Smooth muscle cell (in vitro differentiated cells): ENCODE measurements at regions not wholly inside any gene's neighbourhood (a gene's known extent, or its start where the extent isn't known, plus 50 kb on each side); places are given as distances from the start of the nearest gene placed in this dataset.

Experiments used
- DNase-seq: peaks from one replicate; lab custom pipeline; 2025; ENCODE audit not compliant: unreplicated experiment; lab: John Stamatoyannopoulos, UW
- H2AFZ ChIP-seq: fragments of 200-600 bp; sonication (generic); 2 replicates; pipeline ENCODE4 v1.6.0; 2016; ENCODE audit warnings: antibody characterized with exemption, low read depth, mild to moderate bottlenecking
- H3F3A ChIP-seq: fragments of 200-600 bp; sonication (generic); 2 replicates; pipeline ENCODE4 v1.6.0; 2017; ENCODE audit warnings: antibody characterized with exemption, low read depth
- H3K27ac ChIP-seq: fragments of 200-600 bp; sonication (generic); 2 replicates; pipeline ENCODE4 v1.5.1; 2016; ENCODE audit warnings: low read depth, mild to moderate bottlenecking
- H3K27me3 ChIP-seq: fragments of 200-600 bp; sonication (generic); 2 replicates; pipeline ENCODE4 v1.6.1; 2016; ENCODE audit warnings: low read depth, mild to moderate bottlenecking
- H3K36me3 ChIP-seq: fragments of 200-600 bp; sonication (generic); 2 replicates; pipeline ENCODE4 v1.5.1; 2016; ENCODE audit warnings: low read depth
- H3K4me1 ChIP-seq: fragments of 200-600 bp; sonication (generic); 2 replicates; pipeline ENCODE4 v1.5.1; 2016; ENCODE audit warnings: low read depth
- H3K4me2 ChIP-seq: fragments of 200-600 bp; sonication (generic); 2 replicates; pipeline ENCODE4 v1.6.0; 2016; ENCODE audit warnings: mild to moderate bottlenecking
- H3K4me3 ChIP-seq: fragments of 200-600 bp; sonication (generic); 2 replicates; pipeline ENCODE4 v1.5.1; 2016; ENCODE audit warnings: mild to moderate bottlenecking
- H3K79me2 ChIP-seq: fragments of 200-600 bp; sonication (generic); 2 replicates; pipeline ENCODE4 v1.6.0; 2016; ENCODE audit warnings: low read depth, mild to moderate bottlenecking
- H3K9ac ChIP-seq: fragments of 200-600 bp; sonication (generic); 2 replicates; pipeline ENCODE4 v1.6.0; 2016; ENCODE audit warnings: low read depth
- H3K9me3 ChIP-seq: fragments of 200-600 bp; sonication (generic); replicated peaks from 2 replicates; pipeline ENCODE4 v1.5.1; 2016; ENCODE audit warnings: low read depth
- H4K20me1 ChIP-seq: fragments of 200-600 bp; sonication (generic); 2 replicates; pipeline ENCODE4 v1.6.0; 2016; ENCODE audit warnings: low read depth
- CTCF ChIP-seq: fragments of 200-600 bp; sonication (generic); IDR thresholded peaks from 2 replicates; pipeline ENCODE4 v1.5.1; 2017; ENCODE audit warnings: borderline replicate concordance, mild to moderate bottlenecking, antibody characterized with exemption; ENCODE audit not compliant: insufficient read depth, poor library complexity, severe bottlenecking
- WGBS: methylation state at CpG from one replicate; pipeline ENCODE4 v1.1.7; 2016; ENCODE audit warnings: low lambda C conversion rate; 5-methylcytosine and 5-hydroxymethylcytosine counted together

GRCh38 chr1:19015476-19015875 lies 59.0 kb upstream of the IFFO2 start:
- Histone ChIP-seq H4K20me1 (no peaks in the 10 kb centered on the region), H3K36me3 (no peaks in the 10 kb centered on the region), H2AFZ (no peak overlapping the region), H3K4me3 (no peak overlapping the region), H3F3A (peaks cover 9% of the 10 kb centered on the region), H3K9ac (no peak overlapping the region), H3K4me1 (peaks cover 17% of the 10 kb centered on the region), H3K27me3 (no peaks in the 10 kb centered on the region), H3K79me2 (no peaks in the 10 kb centered on the region), H3K4me2 (no peak overlapping the region), H3K27ac (no peak overlapping the region), H3K9me3 (no peaks in the 10 kb centered on the region)
- 60% methylated on average over 6 of the region's 6 CpGs for WGBS
- TF ChIP-seq CTCF = no peak
- DNase-seq = no peak

DNA sequence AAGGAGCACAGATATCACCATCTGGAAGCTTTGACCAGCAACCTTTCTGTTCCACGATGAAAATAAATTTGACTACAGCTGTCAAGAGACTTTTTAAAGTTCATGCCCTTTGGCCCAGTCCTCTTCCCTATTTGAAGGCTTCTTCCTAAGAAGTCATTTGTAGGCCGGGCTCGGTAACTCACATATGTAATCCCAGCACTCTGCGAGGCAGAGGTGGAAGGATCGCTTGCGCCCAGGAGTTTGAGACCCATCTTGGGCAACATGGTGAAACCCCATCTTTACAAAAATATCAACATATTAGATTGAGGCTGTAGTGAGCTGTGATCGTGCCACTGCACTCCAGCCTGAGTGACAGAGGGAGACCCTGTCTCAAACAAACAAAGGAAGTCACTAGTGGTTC lies 58.3 kb upstream of the IFFO2 start:
- H2AFZ ChIP-seq = no peak overlapping the region
- H3K4me1 ChIP-seq = peaks cover 17% of the 10 kb centered on the region
- no peaks in the 10 kb centered on the region for H3K79me2 ChIP-seq
- no peaks in the 10 kb centered on the region for H4K20me1 ChIP-seq
- no peak overlapping the region for H3K9ac ChIP-seq
- no peak for DNase-seq
- no peak overlapping the region for H3K4me2 ChIP-seq
- no peak overlapping the region for H3K27ac ChIP-seq
- H3K36me3 ChIP-seq = no peaks in the 10 kb centered on the region
- no peak for TF ChIP-seq CTCF
- 98% methylated on average over 7 of the region's 7 CpGs for WGBS
- no peak overlapping the region for H3K4me3 ChIP-seq
- H3F3A ChIP-seq = peaks cover 9% of the 10 kb centered on the region
- H3K27me3 ChIP-seq = no peaks in the 10 kb centered on the region
- no peaks in the 10 kb centered on the region for H3K9me3 ChIP-seq

- Histone ChIP-seq H3K36me3 (no peaks in the 10 kb centered on the region), H3K27me3 (no peaks in the 10 kb centered on the region), H4K20me1 (no peaks in the 10 kb centered on the region), H3K9ac (no peak overlapping the region), H3K9me3 (no peaks in the 10 kb centered on the region), H3K27ac (no peak overlapping the region), H3F3A (peaks cover 9% of the 10 kb centered on the region), H3K79me2 (no peaks in the 10 kb centered on the region), H3K4me1 (peaks cover 17% of the 10 kb centered on the region), H3K4me2 (no peak overlapping the region), H2AFZ (no peak overlapping the region), H3K4me3 (no peak overlapping the region)
- no peak for TF ChIP-seq CTCF
- 92% methylated on average over 16 of the region's 16 CpGs for WGBS
- no peak for DNase-seq
These were observed 57.5 kb upstream of the IFFO2 start for GRCh38 chr1:19013826-19014548.

DNA sequence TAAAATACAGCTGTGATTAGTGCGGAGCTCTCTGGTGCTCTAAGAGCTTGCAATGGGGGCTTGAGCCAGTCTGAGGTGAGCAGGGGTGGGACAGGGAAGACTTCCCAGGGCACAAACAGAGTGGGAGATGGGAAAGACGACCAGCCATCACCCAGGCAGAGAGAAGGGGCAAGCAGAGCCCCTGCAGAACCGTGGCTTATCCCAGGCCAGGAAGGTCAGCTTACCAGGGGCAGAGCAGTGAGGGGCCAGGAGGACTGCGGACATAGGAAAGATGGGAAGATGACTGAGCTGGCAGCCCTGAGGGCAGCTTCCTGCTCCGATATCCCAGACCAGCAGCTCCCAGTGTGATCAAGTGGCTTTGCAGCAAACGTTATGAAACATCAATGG lies 55.4 kb upstream of the IFFO2 start:
- Histone ChIP-seq H3K27me3 (no peaks in the 10 kb centered on the region), H3K4me3 (no peak overlapping the region), H3F3A (peaks cover 9% of the 10 kb centered on the region), H4K20me1 (no peaks in the 10 kb centered on the region), H3K36me3 (no peaks in the 10 kb centered on the region), H3K79me2 (no peaks in the 10 kb centered on the region), H3K27ac (peak overlapping the region; percentile 64), H3K4me2 (peak overlapping the region; percentile 59), H3K4me1 (peaks cover 17% of the 10 kb centered on the region), H3K9ac (no peak overlapping the region), H3K9me3 (no peaks in the 10 kb centered on the region), H2AFZ (no peak overlapping the region)
- no peak for DNase-seq
- TF ChIP-seq CTCF = no peak
- 39% methylated on average over 6 of the region's 6 CpGs for WGBS
